Fibroblast of pulmonary artery (primary cell): ENCODE measurements at regions not wholly inside any gene's neighbourhood (a gene's known extent, or its start where the extent isn't known, plus 50 kb on each side); places are given as distances from the start of the nearest gene placed in this dataset.

ENCODE experiments used
- DNase-seq: peaks from one replicate; pipeline ENCODE4 v3.0.0-alpha.2; 2010; ENCODE audit warnings: low read depth
- H3K4me3 ChIP-seq: replicated peaks from 2 replicates; pipeline ENCODE4 v1.5.1; 2011; ENCODE audit warnings: low read depth, mild to moderate bottlenecking, control low read depth, low read length, moderate library complexity
- CTCF ChIP-seq: IDR thresholded peaks from 2 replicates; pipeline ENCODE4 v1.5.1; 2011; ENCODE audit warnings: mild to moderate bottlenecking, control low read depth, low read length, inconsistent platforms; ENCODE audit errors: missing control alignments

GRCh38 chr12:43165351-43165750 lies 386.7 kb downstream of the ADAMTS20 start:
- H3K4me3 ChIP-seq, result no peak overlapping the region
- no peak for DNase-seq
- no peak for TF ChIP-seq CTCF

- DNase-seq, result no peak
- TF ChIP-seq CTCF, result no peak
- H3K4me3 ChIP-seq, result no peak overlapping the region
Observed at GRCh38 chr12:43162138-43162537, 389.9 kb downstream of the ADAMTS20 start.

GRCh38 chr12:43159506-43159905 lies 392.5 kb downstream of the ADAMTS20 start:
- no peak for TF ChIP-seq CTCF
- no peak for DNase-seq
- H3K4me3 ChIP-seq, result no peak overlapping the region

GRCh38 chr12:43158126-43158525 lies 393.9 kb downstream of the ADAMTS20 start:
- TF ChIP-seq CTCF, result no peak
- no peak for DNase-seq
- H3K4me3 ChIP-seq, result no peak overlapping the region

DNA sequence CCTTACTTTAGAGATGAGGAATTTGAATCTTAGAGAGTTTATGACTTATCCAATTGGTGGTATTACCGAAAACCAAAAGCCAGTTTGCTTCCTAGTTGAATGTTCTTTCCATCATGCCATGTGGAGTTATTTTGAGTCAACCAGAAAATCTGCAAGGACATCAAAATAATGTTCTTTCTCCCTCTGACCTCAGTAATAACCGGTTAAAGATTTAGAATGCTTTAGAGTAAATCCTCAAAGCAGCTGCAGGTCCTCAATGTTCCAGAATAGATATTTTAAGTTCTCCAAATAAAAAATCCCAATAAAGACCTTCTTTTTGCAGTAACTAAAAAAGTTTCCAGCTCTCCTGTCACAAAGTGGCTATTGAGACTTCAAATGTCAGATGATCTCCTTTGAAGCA lies 396.6 kb downstream of the ADAMTS20 start:
- no peak for TF ChIP-seq CTCF
- H3K4me3 ChIP-seq, result no peak overlapping the region
- no peak for DNase-seq

GRCh38 chr12:43154498-43155045 lies 397.4 kb downstream of the ADAMTS20 start:
- no peak overlapping the region for H3K4me3 ChIP-seq
- no peak for DNase-seq
- TF ChIP-seq CTCF, result no peak

DNA sequence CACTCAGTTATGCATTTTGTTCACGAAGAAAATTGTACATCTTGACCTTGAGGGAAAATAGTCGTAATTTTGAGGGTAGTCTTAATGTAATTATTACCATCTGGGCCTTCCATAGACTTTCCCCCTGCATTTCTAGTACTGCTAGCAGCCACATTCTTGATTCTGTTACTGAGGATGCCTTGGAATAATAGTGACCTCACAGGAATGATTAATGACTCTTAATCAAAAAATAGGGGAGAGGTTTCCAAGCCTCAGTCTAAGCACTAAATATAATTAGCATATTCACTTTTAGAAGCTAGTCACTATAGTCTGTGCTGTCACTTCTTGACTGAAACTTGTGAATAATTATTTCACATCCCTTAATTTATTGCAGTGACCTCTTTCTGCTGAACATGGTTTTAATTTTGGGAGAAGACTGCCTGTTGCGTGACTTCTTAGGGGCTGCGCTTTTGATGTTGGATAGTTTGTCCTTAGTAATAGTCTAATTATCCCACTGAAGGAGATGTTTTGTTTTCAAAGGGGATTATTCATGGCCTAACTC lies 400.5 kb downstream of the ADAMTS20 start:
- DNase-seq, result no peak
- no peak overlapping the region for H3K4me3 ChIP-seq
- no peak for TF ChIP-seq CTCF
